Stimulated activated CD4-positive, alpha-beta T cell treated with anti-CD3 and anti-CD28 coated beads, Interleukin-12 subunit alpha, Interleukin-12 subunit beta, amount 100 ng/mL, for 24 hours (primary cell): ENCODE measurements at regions not wholly inside any gene's neighbourhood (a gene's known extent, or its start where the extent isn't known, plus 50 kb on each side); places are given as distances from the start of the nearest gene placed in this dataset.
"Not testable (repeated sequence)": the region's sequence is repeated elsewhere in the genome, so short reads cannot be mapped to it uniquely, and the experiment has no call there.

Source experiments
- DNase-seq, 2 experiments: peaks; one replicate each; pipeline ENCODE4 v3.0.0-alpha.2; 2020; ENCODE audit warnings: low read depth in 2 of 2

GRCh38 chr7:55261386-55261770, 103.8 kb upstream of the LANCL2 start:
- no peak for DNase-seq

- DNase-seq: not testable (repeated sequence)
Measured at GRCh38 chr7:55265328-55265727, 99.8 kb upstream of the LANCL2 start.

GRCh38 chr7:55265836-55266642, 99.1 kb upstream of the LANCL2 start:
- DNase-seq: no peak

- DNase-seq: no peak
Measured at GRCh38 chr7:55271069-55271626, 94.0 kb upstream of the LANCL2 start.

- no peak for DNase-seq
Measured at GRCh38 chr7:55271661-55272060, 93.5 kb upstream of the LANCL2 start.

GRCh38 chr7:55272328-55272727, 92.8 kb upstream of the LANCL2 start:
- no peak for DNase-seq

GRCh38 chr7:55273186-55273980, 91.8 kb upstream of the LANCL2 start:
- no peak for DNase-seq

GRCh38 chr7:55274156-55274555, 91.0 kb upstream of the LANCL2 start:
- no peak for DNase-seq

GRCh38 chr7:55275291-55276200, 89.6 kb upstream of the LANCL2 start:
- DNase-seq: no peak

- no peak for DNase-seq
Measured at GRCh38 chr7:55276572-55277295, 88.4 kb upstream of the LANCL2 start.

- DNase-seq: no peak
Measured at GRCh38 chr7:55277916-55278315, 87.2 kb upstream of the LANCL2 start.

- DNase-seq: no peak
Measured at GRCh38 chr7:55278321-55278720, 86.8 kb upstream of the LANCL2 start.

GRCh38 chr7:55279080-55279845, 85.9 kb upstream of the LANCL2 start:
- no peak for DNase-seq

- DNase-seq: peak; percentile 19 to 51
Measured at GRCh38 chr7:55280031-55280454, 85.1 kb upstream of the LANCL2 start.

GRCh38 chr7:55285665-55286064, 79.5 kb upstream of the LANCL2 start:
- no peak for DNase-seq

- no peak for DNase-seq
Measured at GRCh38 chr7:55286666-55287065, 78.5 kb upstream of the LANCL2 start.

- no peak for DNase-seq
Measured at GRCh38 chr7:55288070-55288824, 76.9 kb upstream of the LANCL2 start.

- DNase-seq: no peak
Measured at GRCh38 chr7:55296070-55296469, 69.1 kb upstream of the LANCL2 start.

GRCh38 chr7:55299273-55299967, 65.7 kb upstream of the LANCL2 start:
- no peak for DNase-seq
